Adrenal gland (tissue), 9 donors: ENCODE measurements at regions not wholly inside any gene's neighbourhood (a gene's known extent, or its start where the extent isn't known, plus 50 kb on each side); places are given as distances from the start of the nearest gene placed in this dataset.

Source experiments
- DNase-seq, 7 donors: peaks; one replicate each; pipeline ENCODE4 v3.0.0-alpha.2; 2019 to 2020
- H3K27ac ChIP-seq, 5 donors: fragments of 200-600 bp; sonication (generic) in 4 of 5; 1 replicate in 3 of 5; 2 replicates in 2 of 5; pipeline versions ENCODE4 v1.5.1 to v1.8.0; 2016 to 2020; ENCODE audit warnings: mild to moderate bottlenecking in 1 of 5
- H3K27me3 ChIP-seq: fragments of 200-600 bp; 2 replicates; pipeline ENCODE4 v1.8.0; 2021
- H3K36me3 ChIP-seq, 2 donors: fragments of 200-600 bp; replicated peaks in 1 of 2; 1 replicate in 1 of 2; 2 replicates in 1 of 2; pipeline versions ENCODE4 v1.5.1 to v1.8.0; 2018 to 2022
- H3K4me1 ChIP-seq, 2 donors: fragments of 200-600 bp; replicated peaks in 1 of 2; 1 replicate in 1 of 2; 2 replicates in 1 of 2; pipeline versions ENCODE4 v1.5.1 to v1.8.0; 2018 to 2021
- H3K4me3 ChIP-seq, 4 donors: fragments of 200-600 bp; sonication (generic) in 3 of 4; one replicate each; pipeline ENCODE4 v1.5.1; 2016 to 2018
- H3K9me3 ChIP-seq, 3 donors: fragments of 200-600 bp; sonication (generic) in 1 of 3; replicated peaks in 1 of 3; 1 replicate in 2 of 3; 2 replicates in 1 of 3; pipeline versions ENCODE4 v1.5.1 to v1.8.0; 2016 to 2021
- POLR2A ChIP-seq, 2 donors: fragments of 450-650 bp; IDR thresholded peaks; one replicate each; pipeline ENCODE4 v1.6.1; 2017; ENCODE audit warnings: antibody characterized with exemption in 2 of 2, mild to moderate bottlenecking in 2 of 2, moderate library complexity in 1 of 2
- WGBS, 4 donors: extraction: QIAGEN DNeasy Blood & Tissue Kit in 2 of 4; methylation state at CpG; one replicate each; pipeline versions ENCODE4 v1.1.5 to v1.1.7; 2013 to 2017; 5-methylcytosine and 5-hydroxymethylcytosine counted together
- intact Hi-C, 2 donors: fragments of 100-400 bp; cut with DNase I; formaldehyde crosslinking; loops; one replicate each; pipeline versions ENCODE4 v1.14.1 to v1.15.0; 2022 to 2023
- TF ChIP-seq, protein P1 (sequence below), 6 experiments: fragments of 450-650 bp in 4 of 6; fragments of 200-600 bp in 2 of 6; sonication (generic) in 1 of 6; IDR thresholded peaks; 1 replicate in 5 of 6; 2 replicates in 1 of 6; pipeline versions ENCODE4 v1.5.1 to v1.8.0; 2016 to 2021; ENCODE audit warnings: antibody characterized with exemption in 6 of 6, mild to moderate bottlenecking in 2 of 6, moderate library complexity in 1 of 6
- donor health status: healthy with polysubstance abuse.
- donor health status: Bipolar disorder and iron deficiency.
- donor health status: DM: yes; HTN: yes; CAD: no.
- donor health status: DM: no; HTN: no; CAD: no.
- donor health status: DM: no; HTN: no; CAD: no.

DNA sequence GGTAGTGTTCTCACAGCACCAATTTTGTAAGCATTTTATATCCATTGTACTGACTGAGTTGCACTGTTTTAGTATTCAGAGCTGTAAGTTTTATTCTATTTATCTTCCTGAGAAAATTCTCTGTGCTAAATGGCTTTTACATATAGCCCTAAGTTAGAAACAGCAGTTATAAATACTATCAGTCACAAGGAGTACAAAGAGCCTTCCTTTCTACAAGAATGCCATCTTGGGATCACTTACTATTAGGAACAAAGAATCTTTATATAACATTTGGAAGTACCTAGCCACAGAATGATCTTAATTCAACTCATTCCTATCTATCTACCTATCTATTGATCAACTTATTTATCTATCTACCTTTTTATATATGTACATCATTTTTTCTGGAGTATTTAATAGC is 423.9 kb upstream of the RGS18 start:
- Histone ChIP-seq H3K27ac (no peak overlapping the region), H3K4me3 (no peak overlapping the region), H3K9me3 (no peaks in the 10 kb centered on the region), H3K36me3 (no peaks in the 10 kb centered on the region), H3K4me1 (no peaks in the 10 kb centered on the region), H3K27me3 (no peaks in the 10 kb centered on the region)
- DNase-seq: no peak
- TF ChIP-seq, protein P1, sequence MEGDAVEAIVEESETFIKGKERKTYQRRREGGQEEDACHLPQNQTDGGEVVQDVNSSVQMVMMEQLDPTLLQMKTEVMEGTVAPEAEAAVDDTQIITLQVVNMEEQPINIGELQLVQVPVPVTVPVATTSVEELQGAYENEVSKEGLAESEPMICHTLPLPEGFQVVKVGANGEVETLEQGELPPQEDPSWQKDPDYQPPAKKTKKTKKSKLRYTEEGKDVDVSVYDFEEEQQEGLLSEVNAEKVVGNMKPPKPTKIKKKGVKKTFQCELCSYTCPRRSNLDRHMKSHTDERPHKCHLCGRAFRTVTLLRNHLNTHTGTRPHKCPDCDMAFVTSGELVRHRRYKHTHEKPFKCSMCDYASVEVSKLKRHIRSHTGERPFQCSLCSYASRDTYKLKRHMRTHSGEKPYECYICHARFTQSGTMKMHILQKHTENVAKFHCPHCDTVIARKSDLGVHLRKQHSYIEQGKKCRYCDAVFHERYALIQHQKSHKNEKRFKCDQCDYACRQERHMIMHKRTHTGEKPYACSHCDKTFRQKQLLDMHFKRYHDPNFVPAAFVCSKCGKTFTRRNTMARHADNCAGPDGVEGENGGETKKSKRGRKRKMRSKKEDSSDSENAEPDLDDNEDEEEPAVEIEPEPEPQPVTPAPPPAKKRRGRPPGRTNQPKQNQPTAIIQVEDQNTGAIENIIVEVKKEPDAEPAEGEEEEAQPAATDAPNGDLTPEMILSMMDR (IDR thresholded peaks at IDR 0.05): no peak
- no peak for TF ChIP-seq POLR2A (IDR thresholded peaks at IDR 0.05)
- intact Hi-C loops: no loop called here

DNA sequence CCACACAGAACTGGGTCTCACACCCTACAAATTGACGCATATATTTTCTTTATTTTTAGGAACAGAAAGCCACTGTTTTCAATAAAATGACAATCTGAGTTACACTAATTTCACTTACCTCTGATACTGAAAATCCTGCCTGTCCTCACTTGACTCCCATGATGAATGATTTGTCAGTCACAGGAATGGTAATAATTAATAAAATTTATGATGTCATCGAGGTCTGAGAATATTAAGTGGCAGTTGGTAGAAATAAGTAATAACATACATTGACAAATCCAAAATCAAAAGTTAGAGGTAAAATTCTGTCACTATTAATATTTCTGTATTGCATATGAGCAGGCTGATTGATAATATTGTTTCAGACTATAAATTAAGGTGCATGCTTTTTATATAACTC is 418.7 kb upstream of the RGS18 start:
- DNase-seq: no peak
- intact Hi-C loops: no loop called here
- TF ChIP-seq, protein P1 (IDR thresholded peaks at IDR 0.05): no peak
- TF ChIP-seq POLR2A (IDR thresholded peaks at IDR 0.05): no peak
- H3K36me3 ChIP-seq: no peaks in the 10 kb centered on the region
- H3K27me3 ChIP-seq: no peaks in the 10 kb centered on the region
- H3K9me3 ChIP-seq: no peaks in the 10 kb centered on the region
- WGBS, 4 donors: 71 to 91% (median 78%) methylated on average over 2 of the region's 2 CpGs
- no peaks in the 10 kb centered on the region for H3K4me1 ChIP-seq
- no peak overlapping the region for H3K4me3 ChIP-seq
- no peak overlapping the region for H3K27ac ChIP-seq

DNA sequence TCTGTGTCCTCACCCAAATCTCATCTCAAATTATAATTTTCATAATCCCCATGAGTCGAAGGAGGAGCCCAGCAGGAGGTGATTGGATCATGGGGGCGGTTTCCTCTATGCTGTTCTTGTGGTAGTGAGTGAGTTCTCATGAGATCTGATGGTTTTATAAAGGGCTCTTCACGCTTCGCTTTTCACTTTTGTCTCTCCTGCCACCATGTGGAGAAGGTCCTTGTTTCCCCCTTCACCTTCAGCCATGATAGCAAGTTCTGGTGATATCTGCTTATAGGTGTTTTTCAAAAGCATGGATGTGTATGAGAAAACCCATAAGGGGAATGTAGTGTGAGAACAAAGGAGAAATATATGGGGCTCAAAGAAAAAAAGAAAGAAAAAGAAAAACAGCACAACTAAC is 405.9 kb upstream of the RGS18 start:
- peaks cover 0 to 3% of the 10 kb centered on the region in 2 donors for H3K4me1 ChIP-seq
- H3K4me3 ChIP-seq: no peak overlapping the region
- H3K9me3 ChIP-seq: peaks cover 0 to 8% (median 0%) of the 10 kb centered on the region in 3 donors
- H3K36me3 ChIP-seq: no peaks in the 10 kb centered on the region
- no peak overlapping the region for H3K27ac ChIP-seq
- 84 to 92% (median 87%) methylated on average over 4 of the region's 4 CpGs for WGBS, 4 donors
- intact Hi-C loops: no loop called here
- TF ChIP-seq, protein P1 (IDR thresholded peaks at IDR 0.05): no peak
- TF ChIP-seq POLR2A (IDR thresholded peaks at IDR 0.05): no peak
- no peak for DNase-seq
- H3K27me3 ChIP-seq: no peaks in the 10 kb centered on the region

DNA sequence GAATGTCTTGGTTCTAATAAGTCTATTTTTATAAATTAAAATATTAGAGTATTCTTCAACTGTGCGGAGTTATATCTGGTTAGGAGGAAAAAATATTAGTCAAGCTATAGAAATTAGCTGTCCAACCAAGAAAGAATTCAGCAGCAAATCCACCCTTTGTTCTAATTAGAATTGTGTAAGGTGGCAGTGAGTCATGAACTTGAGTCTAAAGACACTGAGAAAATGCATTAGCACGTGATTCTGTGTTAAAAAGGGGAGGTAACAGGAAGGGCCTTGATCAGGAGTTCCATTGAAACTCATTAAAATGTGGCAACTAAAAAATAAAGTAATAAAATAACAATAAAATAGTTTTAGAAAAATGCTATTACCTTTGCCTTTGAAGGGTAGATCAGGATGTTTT is 398.2 kb upstream of the RGS18 start:
- no peak overlapping the region for H3K4me3 ChIP-seq
- H3K36me3 ChIP-seq: no peaks in the 10 kb centered on the region
- H3K9me3 ChIP-seq: no peaks in the 10 kb centered on the region
- no peak for DNase-seq
- no peaks in the 10 kb centered on the region for H3K27me3 ChIP-seq
- WGBS, 4 donors: 59 to 88% (median 79%) methylated on average over 2 of the region's 2 CpGs
- peaks cover 0 to 3% of the 10 kb centered on the region in 2 donors for H3K4me1 ChIP-seq
- TF ChIP-seq POLR2A (IDR thresholded peaks at IDR 0.05): no peak
- TF ChIP-seq, protein P1 (IDR thresholded peaks at IDR 0.05): no peak
- intact Hi-C loops: no loop called here
- no peak overlapping the region for H3K27ac ChIP-seq
